Astrocyte of the cerebellum (primary cell): ENCODE measurements at regions not wholly inside any gene's neighbourhood (a gene's known extent, or its start where the extent isn't known, plus 50 kb on each side); places are given as distances from the start of the nearest gene placed in this dataset.

Experiments used
- DNase-seq: peaks from one replicate; pipeline ENCODE4 v3.0.0-alpha.2; 2011; ENCODE audit warnings: low read depth
- H3K4me3 ChIP-seq: 2 replicates; pipeline ENCODE4 v1.5.1; 2011; ENCODE audit warnings: mild to moderate bottlenecking, low read depth, low read length, moderate library complexity
- in situ Hi-C: cut with HindIII; loops from 2 replicates; pipeline ENCODE4 v1.10.0; 2017; ENCODE audit warnings: low sequenced_read_pairs
- TF ChIP-seq, protein P1 (sequence below): IDR thresholded peaks from 2 replicates; pipeline ENCODE4 v1.5.1; 2012; ENCODE audit warnings: low read length, low read depth, moderate library complexity, mild to moderate bottlenecking; ENCODE audit errors: missing control alignments

DNA sequence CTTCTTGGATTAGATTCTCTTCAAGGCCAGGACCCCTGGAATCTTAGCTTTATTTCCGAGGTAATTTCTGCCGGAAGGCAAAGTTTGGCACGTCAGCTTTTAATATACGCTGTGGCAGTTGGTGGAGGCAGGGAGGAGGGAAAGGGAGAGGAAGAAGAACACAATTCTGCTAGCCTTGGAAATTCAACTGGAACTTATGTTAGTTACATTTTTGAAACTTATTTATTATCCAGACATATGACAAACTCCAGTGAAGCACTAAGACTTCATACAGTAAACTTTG is 100.1 kb upstream of the TSC22D2 start:
- no peak for DNase-seq
- in situ Hi-C loops, result no loop called here
- H3K4me3 ChIP-seq, result no peak overlapping the region
- TF ChIP-seq, protein P1, sequence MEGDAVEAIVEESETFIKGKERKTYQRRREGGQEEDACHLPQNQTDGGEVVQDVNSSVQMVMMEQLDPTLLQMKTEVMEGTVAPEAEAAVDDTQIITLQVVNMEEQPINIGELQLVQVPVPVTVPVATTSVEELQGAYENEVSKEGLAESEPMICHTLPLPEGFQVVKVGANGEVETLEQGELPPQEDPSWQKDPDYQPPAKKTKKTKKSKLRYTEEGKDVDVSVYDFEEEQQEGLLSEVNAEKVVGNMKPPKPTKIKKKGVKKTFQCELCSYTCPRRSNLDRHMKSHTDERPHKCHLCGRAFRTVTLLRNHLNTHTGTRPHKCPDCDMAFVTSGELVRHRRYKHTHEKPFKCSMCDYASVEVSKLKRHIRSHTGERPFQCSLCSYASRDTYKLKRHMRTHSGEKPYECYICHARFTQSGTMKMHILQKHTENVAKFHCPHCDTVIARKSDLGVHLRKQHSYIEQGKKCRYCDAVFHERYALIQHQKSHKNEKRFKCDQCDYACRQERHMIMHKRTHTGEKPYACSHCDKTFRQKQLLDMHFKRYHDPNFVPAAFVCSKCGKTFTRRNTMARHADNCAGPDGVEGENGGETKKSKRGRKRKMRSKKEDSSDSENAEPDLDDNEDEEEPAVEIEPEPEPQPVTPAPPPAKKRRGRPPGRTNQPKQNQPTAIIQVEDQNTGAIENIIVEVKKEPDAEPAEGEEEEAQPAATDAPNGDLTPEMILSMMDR, result no peak

GRCh38 chr3:150307311-150308036 is 100.6 kb upstream of the TSC22D2 start:
- in situ Hi-C loops, result no loop called here
- no peak overlapping the region for H3K4me3 ChIP-seq
- TF ChIP-seq, protein P1, result no peak
- no peak for DNase-seq

DNA sequence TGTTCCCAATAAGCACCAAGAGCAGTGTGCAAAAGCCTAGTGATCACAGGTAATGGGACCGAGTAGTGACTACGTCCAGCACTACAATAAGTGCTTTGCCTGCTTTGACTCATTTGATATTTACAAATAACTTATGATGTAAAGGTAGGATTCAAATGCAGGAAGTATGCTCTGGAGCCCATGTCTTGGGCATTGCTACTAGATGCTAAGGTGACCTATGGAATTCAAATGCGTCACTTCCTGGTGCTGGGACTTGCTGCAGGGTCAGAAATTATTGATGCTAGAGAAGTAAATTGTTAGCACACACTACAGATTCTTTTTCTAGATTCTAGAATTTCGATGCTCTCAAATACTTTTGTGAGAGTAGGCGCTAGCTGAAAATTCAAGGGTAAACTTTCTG is 101.2 kb upstream of the TSC22D2 start:
- H3K4me3 ChIP-seq, result no peak overlapping the region
- TF ChIP-seq, protein P1, result no peak
- DNase-seq, result no peak
- in situ Hi-C loops, result no loop called here

GRCh38 chr3:150306083-150306482 is 102.0 kb upstream of the TSC22D2 start:
- H3K4me3 ChIP-seq, result no peak overlapping the region
- TF ChIP-seq, protein P1, result no peak
- no peak for DNase-seq
- in situ Hi-C loops, result no loop called here

DNA sequence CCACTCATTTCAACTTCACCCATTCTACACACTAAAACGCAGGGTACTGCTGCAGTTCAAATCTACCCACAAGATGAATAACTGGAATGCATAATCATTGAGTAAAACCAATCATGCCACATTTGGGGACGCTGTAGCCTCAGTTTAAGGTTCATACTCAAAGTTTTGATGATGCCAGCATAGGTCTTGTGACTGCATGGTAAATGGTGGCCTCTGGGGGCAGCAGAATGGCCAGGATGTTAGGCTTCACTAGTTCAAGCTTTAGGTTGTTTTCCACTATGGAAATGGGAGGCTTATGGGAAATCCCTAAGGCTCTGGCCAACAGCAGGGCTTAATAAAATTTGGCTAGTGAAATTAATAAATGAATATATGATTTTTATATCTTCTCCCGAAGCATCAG is 104.3 kb upstream of the TSC22D2 start:
- in situ Hi-C loops, result no loop called here
- DNase-seq, result no peak
- no peak overlapping the region for H3K4me3 ChIP-seq
- TF ChIP-seq, protein P1, result peak; percentile 25

- H3K4me3 ChIP-seq, result no peak overlapping the region
- no peak for DNase-seq
- in situ Hi-C loops, result no loop called here
- TF ChIP-seq, protein P1, result no peak
Observed at GRCh38 chr3:150302246-150302645, 105.9 kb upstream of the TSC22D2 start.
